ENCODE measurements at regions not wholly inside any gene's neighbourhood (a gene's known extent, or its start where the extent isn't known, plus 50 kb on each side); places are given as distances from the start of the nearest gene placed in this dataset.

DNA sequence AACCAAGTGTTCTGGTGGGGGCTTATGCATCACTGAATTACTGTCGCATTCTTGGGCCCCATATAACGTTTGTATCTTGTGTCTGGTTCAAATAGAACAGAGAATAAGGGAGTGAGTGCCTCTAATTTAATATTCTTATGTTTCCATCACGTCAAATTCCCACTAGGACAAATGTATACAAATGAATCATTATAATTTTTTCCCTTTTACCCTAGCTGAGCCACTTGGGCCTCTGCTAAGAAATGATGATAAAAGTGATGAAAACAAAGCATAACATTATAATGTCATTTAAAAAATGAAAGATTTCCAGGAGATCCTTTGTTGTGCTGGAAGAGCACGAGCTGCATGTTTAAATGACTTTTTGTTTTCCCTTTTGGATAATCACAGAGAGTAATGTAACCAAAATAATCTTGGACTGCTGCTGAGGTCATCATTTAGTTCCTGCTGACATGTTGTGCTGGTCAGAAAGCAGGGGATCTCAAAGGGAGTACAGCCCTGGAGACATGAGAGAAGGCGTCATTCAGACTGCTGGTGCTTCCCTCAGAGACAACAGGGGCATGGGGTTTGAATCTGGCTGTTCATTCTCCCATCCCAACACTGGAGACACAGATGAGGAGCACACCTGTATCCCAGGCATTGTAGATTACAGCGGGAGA, 105.1 kb upstream of the SCOC start:
- 73% methylated on average over 3 of the region's 6 CpGs for WGBS (ENCODE audit: insufficient coverage)
- Histone ChIP-seq H3K27ac (ENCODE audit: low read length in 2 of 2) (no peak overlapping the region), H3K4me3 (ENCODE audit: control extremely low read depth in 1 of 5, extremely low read depth in 1 of 5, insufficient read depth in 1 of 5, low read depth in 2 of 5, low read length in 4 of 5) (no peak overlapping the region), H3K27me3 (replicated peaks in 1 of 4; ENCODE audit: control extremely low read depth in 1 of 4, control insufficient read depth in 3 of 4, insufficient read depth in 4 of 4, low read length in 3 of 4) (no peaks in the 10 kb centered on the region), H4K20me1 (ENCODE audit: control insufficient read depth, insufficient read depth, low read length, poor library complexity, severe bottlenecking) (no peaks in the 10 kb centered on the region), H3K4me2 (replicated peaks; ENCODE audit: low read depth, low read length, poor library complexity, severe bottlenecking) (no peak overlapping the region), H3K36me3 (replicated peaks in 1 of 2; ENCODE audit: control extremely low read depth in 1 of 2, control insufficient read depth in 1 of 2, extremely low read depth in 1 of 2, insufficient read depth in 2 of 2, low read length in 1 of 2) (no peaks in the 10 kb centered on the region), H3K79me2 (ENCODE audit: control insufficient read depth, insufficient read depth, low read length) (no peaks in the 10 kb centered on the region), H3K9me3 (ENCODE audit: control extremely low read depth in 1 of 3, control insufficient read depth in 2 of 3, insufficient read depth in 1 of 3, low read length in 2 of 3) (no peaks in the 10 kb centered on the region), H3K4me1 (ENCODE audit: control insufficient read depth in 2 of 2, insufficient read depth in 2 of 2, low read length in 2 of 2) (peaks cover 7% of the 10 kb centered on the region in 2 donors), H2AFZ (ENCODE audit: insufficient read depth, low read depth, low read length, poor library complexity, severe bottlenecking) (no peak overlapping the region), H3K9ac (ENCODE audit: low read length) (no peak overlapping the region)
- TF ChIP-seq, protein P1, sequence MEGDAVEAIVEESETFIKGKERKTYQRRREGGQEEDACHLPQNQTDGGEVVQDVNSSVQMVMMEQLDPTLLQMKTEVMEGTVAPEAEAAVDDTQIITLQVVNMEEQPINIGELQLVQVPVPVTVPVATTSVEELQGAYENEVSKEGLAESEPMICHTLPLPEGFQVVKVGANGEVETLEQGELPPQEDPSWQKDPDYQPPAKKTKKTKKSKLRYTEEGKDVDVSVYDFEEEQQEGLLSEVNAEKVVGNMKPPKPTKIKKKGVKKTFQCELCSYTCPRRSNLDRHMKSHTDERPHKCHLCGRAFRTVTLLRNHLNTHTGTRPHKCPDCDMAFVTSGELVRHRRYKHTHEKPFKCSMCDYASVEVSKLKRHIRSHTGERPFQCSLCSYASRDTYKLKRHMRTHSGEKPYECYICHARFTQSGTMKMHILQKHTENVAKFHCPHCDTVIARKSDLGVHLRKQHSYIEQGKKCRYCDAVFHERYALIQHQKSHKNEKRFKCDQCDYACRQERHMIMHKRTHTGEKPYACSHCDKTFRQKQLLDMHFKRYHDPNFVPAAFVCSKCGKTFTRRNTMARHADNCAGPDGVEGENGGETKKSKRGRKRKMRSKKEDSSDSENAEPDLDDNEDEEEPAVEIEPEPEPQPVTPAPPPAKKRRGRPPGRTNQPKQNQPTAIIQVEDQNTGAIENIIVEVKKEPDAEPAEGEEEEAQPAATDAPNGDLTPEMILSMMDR (IDR thresholded peaks at IDR 0.05): no peak
- no peak for TF ChIP-seq EZH2 (IDR thresholded peaks at IDR 0.05; ENCODE audit: borderline replicate concordance, insufficient read depth, low read depth, low read length, poor library complexity, severe bottlenecking)
- H3K9me3 Mint-ChIP-seq (ENCODE audit: insufficient read depth): no peaks in the 10 kb centered on the region
- ATAC-seq (ENCODE audit: low read depth): no peak
- H3K4me3 Mint-ChIP-seq: no peak overlapping the region
- H3K27me3 Mint-ChIP-seq: peaks cover 14% of the 10 kb centered on the region
- peaks cover 8% of the 10 kb centered on the region for H3K4me1 Mint-ChIP-seq
- ChIA-PET POLR2A (no interaction called here), CTCF (no interaction called here)
- H3K27ac Mint-ChIP-seq: no peak overlapping the region
- intact Hi-C loops (cut with micrococcal nuclease): no loop called here
- no peak for DNase-seq

DNA sequence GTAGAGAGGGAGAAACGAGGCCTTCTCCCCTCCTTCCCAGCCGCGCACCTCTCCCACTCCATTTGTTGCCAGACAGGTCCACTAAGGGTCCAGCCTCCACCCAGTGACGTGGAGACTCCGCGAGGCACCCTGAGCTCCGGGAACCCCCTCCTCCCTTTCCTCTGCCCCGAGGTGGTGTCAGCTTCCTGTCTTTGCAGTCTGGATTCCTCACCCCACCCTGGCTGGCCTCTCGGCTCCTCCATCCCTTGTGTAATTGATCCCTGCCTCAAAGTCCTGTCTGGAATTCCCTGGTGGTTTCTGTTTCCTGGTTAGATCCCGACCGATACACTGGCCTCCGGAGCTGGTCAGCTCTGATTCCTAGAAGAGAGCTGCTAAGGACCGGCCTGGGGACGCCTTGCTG, 105.9 kb upstream of the SCOC start:
- Mint-ChIP-seq H3K27ac (no peak overlapping the region), H3K27me3 (peaks cover 14% of the 10 kb centered on the region), H3K9me3 (ENCODE audit: insufficient read depth) (no peaks in the 10 kb centered on the region), H3K4me3 (no peak overlapping the region), H3K4me1 (peaks cover 8% of the 10 kb centered on the region)
- Histone ChIP-seq H3K9ac (ENCODE audit: low read length) (no peak overlapping the region), H3K4me3 (ENCODE audit: control extremely low read depth in 1 of 5, extremely low read depth in 1 of 5, insufficient read depth in 1 of 5, low read depth in 2 of 5, low read length in 4 of 5) (no peak overlapping the region), H3K4me2 (replicated peaks; ENCODE audit: low read depth, low read length, poor library complexity, severe bottlenecking) (no peak overlapping the region), H3K79me2 (ENCODE audit: control insufficient read depth, insufficient read depth, low read length) (no peaks in the 10 kb centered on the region), H3K36me3 (replicated peaks in 1 of 2; ENCODE audit: control extremely low read depth in 1 of 2, control insufficient read depth in 1 of 2, extremely low read depth in 1 of 2, insufficient read depth in 2 of 2, low read length in 1 of 2) (no peaks in the 10 kb centered on the region), H2AFZ (ENCODE audit: insufficient read depth, low read depth, low read length, poor library complexity, severe bottlenecking) (no peak overlapping the region), H3K27ac (ENCODE audit: low read length in 2 of 2) (no peak overlapping the region), H4K20me1 (ENCODE audit: control insufficient read depth, insufficient read depth, low read length, poor library complexity, severe bottlenecking) (no peaks in the 10 kb centered on the region), H3K9me3 (ENCODE audit: control extremely low read depth in 1 of 3, control insufficient read depth in 2 of 3, insufficient read depth in 1 of 3, low read length in 2 of 3) (no peaks in the 10 kb centered on the region), H3K4me1 (ENCODE audit: control insufficient read depth in 2 of 2, insufficient read depth in 2 of 2, low read length in 2 of 2) (peaks cover 7% of the 10 kb centered on the region in 2 donors), H3K27me3 (replicated peaks in 1 of 4; ENCODE audit: control extremely low read depth in 1 of 4, control insufficient read depth in 3 of 4, insufficient read depth in 4 of 4, low read length in 3 of 4) (no peaks in the 10 kb centered on the region)
- WGBS (ENCODE audit: insufficient coverage): 92% methylated on average over 13 of the region's 14 CpGs
- DNase-seq (no peak), ATAC-seq (ENCODE audit: low read depth) (no peak)
- TF ChIP-seq, protein P1 (IDR thresholded peaks at IDR 0.05): no peak
- TF ChIP-seq EZH2 (IDR thresholded peaks at IDR 0.05; ENCODE audit: borderline replicate concordance, insufficient read depth, low read depth, low read length, poor library complexity, severe bottlenecking): no peak
- POLR2A ChIA-PET: no interaction called here
- intact Hi-C loops (cut with micrococcal nuclease): no loop called here
- CTCF ChIA-PET: interaction anchor here (1.0 kb wide), 1 partner anchor 14 kb away, joined by 3 read pairs; no protein-coding TSS in a partner anchor

All from B cell (primary cell).